ENCODE measurements at regions not wholly inside any gene's neighbourhood (a gene's known extent, or its start where the extent isn't known, plus 50 kb on each side); places are given as distances from the start of the nearest gene placed in this dataset.

GRCh38 chrX:117215683-117216082 lies 752.9 kb upstream of the CT83 start:
- Histone ChIP-seq H4K20me1 (ENCODE audit: insufficient read depth) (no peaks in the 10 kb centered on the region), H3K9me3 (ENCODE audit: insufficient read depth, low read depth) (no peaks in the 10 kb centered on the region), H3K9me2 (ENCODE audit: insufficient read depth) (no peaks in the 10 kb centered on the region), H3K4me1 (replicated peaks; ENCODE audit: insufficient read depth) (no peaks in the 10 kb centered on the region), H3K27ac (no peak overlapping the region), H3K27me3 (ENCODE audit: insufficient read depth, low read depth) (no peaks in the 10 kb centered on the region), H3K79me2 (ENCODE audit: low read depth) (no peaks in the 10 kb centered on the region), H3F3A (ENCODE audit: insufficient read depth, low read depth) (no peaks in the 10 kb centered on the region), H3K36me3 (ENCODE audit: low read depth) (no peaks in the 10 kb centered on the region), H3K4me2 (no peak overlapping the region), H2AFZ (no peak overlapping the region), H3K4me3 (no peak overlapping the region)
- CTCF ChIA-PET, result no interaction called here
- TF ChIP-seq CTCF (conservative IDR thresholded peaks at IDR 0.05), result no peak
- no peak for TF ChIP-seq EZH2 (IDR thresholded peaks at IDR 0.05; ENCODE audit: low read depth)
- DNase-seq, result no peak
- POLR2A ChIA-PET (ENCODE audit: unreplicated experiment), result no interaction called here
- no TSS peak for BruUV-seq (replicated peaks)
- intact Hi-C loops (cut with micrococcal nuclease; ENCODE audit: unreplicated experiment), result no loop called here

- intact Hi-C loops (cut with micrococcal nuclease; ENCODE audit: unreplicated experiment), result no loop called here
- POLR2A ChIA-PET (ENCODE audit: unreplicated experiment), result no interaction called here
- Histone ChIP-seq H3K27ac (no peak overlapping the region), H3K27me3 (ENCODE audit: insufficient read depth, low read depth) (no peaks in the 10 kb centered on the region), H3K4me3 (no peak overlapping the region), H3F3A (ENCODE audit: insufficient read depth, low read depth) (no peaks in the 10 kb centered on the region), H3K9me3 (ENCODE audit: insufficient read depth, low read depth) (no peaks in the 10 kb centered on the region), H3K4me1 (replicated peaks; ENCODE audit: insufficient read depth) (no peaks in the 10 kb centered on the region), H3K9me2 (ENCODE audit: insufficient read depth) (no peaks in the 10 kb centered on the region), H4K20me1 (ENCODE audit: insufficient read depth) (no peaks in the 10 kb centered on the region), H3K36me3 (ENCODE audit: low read depth) (no peaks in the 10 kb centered on the region), H2AFZ (no peak overlapping the region), H3K4me2 (no peak overlapping the region), H3K79me2 (ENCODE audit: low read depth) (no peaks in the 10 kb centered on the region)
- CTCF ChIA-PET, result no interaction called here
- TF ChIP-seq EZH2 (IDR thresholded peaks at IDR 0.05; ENCODE audit: low read depth) (no peak), CTCF (conservative IDR thresholded peaks at IDR 0.05) (no peak)
- no TSS peak for BruUV-seq (replicated peaks)
- no peak for DNase-seq
Measured at GRCh38 chrX:117196481-117196880, 733.7 kb upstream of the CT83 start.

- no TSS peak for BruUV-seq (replicated peaks)
- no peaks in the 10 kb centered on the region for H3K9me3 ChIP-seq (ENCODE audit: insufficient read depth, low read depth)
- H3K4me1 ChIP-seq (replicated peaks; ENCODE audit: insufficient read depth), result no peaks in the 10 kb centered on the region
- H3K79me2 ChIP-seq (ENCODE audit: low read depth), result no peaks in the 10 kb centered on the region
- no peak overlapping the region for H3K27ac ChIP-seq
- no peaks in the 10 kb centered on the region for H3K36me3 ChIP-seq (ENCODE audit: low read depth)
- 0 out of 2 replicates have a peak, but pooled peaks cover 3% of the 10 kb centered on the region for H3K9me2 ChIP-seq (ENCODE audit: insufficient read depth)
- intact Hi-C loops (cut with micrococcal nuclease; ENCODE audit: unreplicated experiment), result no loop called here
- DNase-seq, result no peak
- H2AFZ ChIP-seq, result no peak overlapping the region
- ChIA-PET POLR2A (ENCODE audit: unreplicated experiment) (no interaction called here), CTCF (no interaction called here)
- H3F3A ChIP-seq (ENCODE audit: insufficient read depth, low read depth), result no peaks in the 10 kb centered on the region
- H3K4me3 ChIP-seq, result no peak overlapping the region
- H4K20me1 ChIP-seq (ENCODE audit: insufficient read depth), result no peaks in the 10 kb centered on the region
- H3K27me3 ChIP-seq (ENCODE audit: insufficient read depth, low read depth), result no peaks in the 10 kb centered on the region
- H3K4me2 ChIP-seq, result no peak overlapping the region
- TF ChIP-seq CTCF (conservative IDR thresholded peaks at IDR 0.05), result no peak
- no peak for TF ChIP-seq EZH2 (IDR thresholded peaks at IDR 0.05; ENCODE audit: low read depth)
Measured at GRCh38 chrX:117147249-117147648, 684.5 kb upstream of the CT83 start.
